SK-N-MC (cell line): ENCODE measurements at regions not wholly inside any gene's neighbourhood (a gene's known extent, or its start where the extent isn't known, plus 50 kb on each side); places are given as distances from the start of the nearest gene placed in this dataset.

Experiments
- EZH2 ChIP-seq: fragments of 200-600 bp; sonication (generic); IDR thresholded peaks from one replicate; pipeline ENCODE4 v1.6.1; 2017; ENCODE audit warnings: antibody characterized with exemption
- POLR2AphosphoS5 ChIP-seq: IDR thresholded peaks from 2 replicates; pipeline ENCODE4 v1.6.1; 2012; ENCODE audit warnings: mild to moderate bottlenecking, low read depth, low read length, borderline replicate concordance

DNA sequence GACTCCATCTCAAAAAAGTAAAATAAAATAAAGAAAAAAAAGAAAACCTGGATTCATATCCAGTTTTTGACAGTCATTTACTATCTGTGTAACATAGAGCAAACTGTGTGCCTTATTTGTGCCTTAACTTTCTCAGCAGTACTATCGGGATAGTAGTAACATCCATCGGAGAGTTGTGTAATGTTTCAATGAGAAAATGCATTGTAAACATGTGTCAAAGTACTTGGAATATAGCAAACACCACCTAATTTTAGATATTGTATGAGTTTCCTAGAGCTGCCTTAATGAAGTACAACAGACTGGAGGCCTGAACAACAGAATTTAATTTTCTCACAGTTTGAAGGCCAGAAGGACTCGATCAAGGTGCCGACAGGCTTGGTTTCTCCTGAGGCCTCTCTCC lies 81.3 kb upstream of the CDC42EP3 start:
- no peak for TF ChIP-seq EZH2
- no peak for TF ChIP-seq POLR2AphosphoS5
